Upper lobe of left lung (tissue), 4 donors: ENCODE measurements at regions not wholly inside any gene's neighbourhood (a gene's known extent, or its start where the extent isn't known, plus 50 kb on each side); places are given as distances from the start of the nearest gene placed in this dataset.

Experiments
- POLR2A ChIP-seq, 4 donors: fragments of 450-650 bp; IDR thresholded peaks; one replicate each; pipeline ENCODE4 v1.5.1; 2016 to 2017; ENCODE audit warnings: antibody characterized with exemption in 4 of 4, mild to moderate bottlenecking in 2 of 4
- TF ChIP-seq, protein P1 (sequence below), 6 experiments: fragments of 450-650 bp in 4 of 6; fragments of 200-600 bp in 2 of 6; sonication (generic) in 2 of 6; IDR thresholded peaks; one replicate each; pipeline ENCODE4 v1.5.1; 2016 to 2019; ENCODE audit warnings: antibody characterized with exemption in 6 of 6

- TF ChIP-seq, protein P1, sequence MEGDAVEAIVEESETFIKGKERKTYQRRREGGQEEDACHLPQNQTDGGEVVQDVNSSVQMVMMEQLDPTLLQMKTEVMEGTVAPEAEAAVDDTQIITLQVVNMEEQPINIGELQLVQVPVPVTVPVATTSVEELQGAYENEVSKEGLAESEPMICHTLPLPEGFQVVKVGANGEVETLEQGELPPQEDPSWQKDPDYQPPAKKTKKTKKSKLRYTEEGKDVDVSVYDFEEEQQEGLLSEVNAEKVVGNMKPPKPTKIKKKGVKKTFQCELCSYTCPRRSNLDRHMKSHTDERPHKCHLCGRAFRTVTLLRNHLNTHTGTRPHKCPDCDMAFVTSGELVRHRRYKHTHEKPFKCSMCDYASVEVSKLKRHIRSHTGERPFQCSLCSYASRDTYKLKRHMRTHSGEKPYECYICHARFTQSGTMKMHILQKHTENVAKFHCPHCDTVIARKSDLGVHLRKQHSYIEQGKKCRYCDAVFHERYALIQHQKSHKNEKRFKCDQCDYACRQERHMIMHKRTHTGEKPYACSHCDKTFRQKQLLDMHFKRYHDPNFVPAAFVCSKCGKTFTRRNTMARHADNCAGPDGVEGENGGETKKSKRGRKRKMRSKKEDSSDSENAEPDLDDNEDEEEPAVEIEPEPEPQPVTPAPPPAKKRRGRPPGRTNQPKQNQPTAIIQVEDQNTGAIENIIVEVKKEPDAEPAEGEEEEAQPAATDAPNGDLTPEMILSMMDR (IDR thresholded peaks at IDR 0.05): no peak
- no peak for TF ChIP-seq POLR2A (IDR thresholded peaks at IDR 0.05)
These were observed 220.3 kb upstream of the RTL1 start for GRCh38 chr14:101123618-101124510.
